ENCODE measurements at regions not wholly inside any gene's neighbourhood (a gene's known extent, or its start where the extent isn't known, plus 50 kb on each side); places are given as distances from the start of the nearest gene placed in this dataset.

DNA sequence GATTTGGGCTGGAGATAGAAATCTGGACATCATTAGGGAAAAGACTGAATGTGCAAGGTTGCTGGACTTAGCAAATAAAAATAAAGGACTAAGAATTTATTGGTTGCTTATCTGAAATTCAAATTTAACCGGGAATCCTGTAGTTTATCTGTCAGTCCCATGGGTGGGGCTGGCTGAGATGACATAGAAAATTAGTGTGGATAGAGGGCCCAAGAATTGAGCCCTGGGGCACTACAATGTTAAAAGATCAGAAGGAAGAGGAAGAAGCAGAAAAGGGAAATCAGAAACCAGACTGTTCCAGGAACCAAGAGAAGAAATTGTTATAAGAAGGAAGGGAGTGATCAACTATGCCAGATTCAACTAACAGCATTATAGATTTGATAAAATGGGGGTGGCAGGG lies 96.7 kb upstream of the CCDC196 start:
- no peak overlapping the region for H3K4me2 ChIP-seq (ENCODE audit: insufficient read depth, low read length)
- no peak overlapping the region for H3K4me3 ChIP-seq (ENCODE audit: insufficient read depth, low read length)
- no peak overlapping the region for H2AFZ ChIP-seq (ENCODE audit: low read length)
- H3K27ac ChIP-seq (ENCODE audit: low read depth, low read length), result no peak overlapping the region
- no peaks in the 10 kb centered on the region for H3K27me3 ChIP-seq (ENCODE audit: insufficient read depth, low read length)
- H3K36me3 ChIP-seq (ENCODE audit: insufficient read depth, low read length), result no peaks in the 10 kb centered on the region
- no peaks in the 10 kb centered on the region for H4K20me1 ChIP-seq (ENCODE audit: insufficient read depth, low read length)
- no peaks in the 10 kb centered on the region for H3K79me2 ChIP-seq (ENCODE audit: insufficient read depth, low read length)
- TF ChIP-seq, protein P1, sequence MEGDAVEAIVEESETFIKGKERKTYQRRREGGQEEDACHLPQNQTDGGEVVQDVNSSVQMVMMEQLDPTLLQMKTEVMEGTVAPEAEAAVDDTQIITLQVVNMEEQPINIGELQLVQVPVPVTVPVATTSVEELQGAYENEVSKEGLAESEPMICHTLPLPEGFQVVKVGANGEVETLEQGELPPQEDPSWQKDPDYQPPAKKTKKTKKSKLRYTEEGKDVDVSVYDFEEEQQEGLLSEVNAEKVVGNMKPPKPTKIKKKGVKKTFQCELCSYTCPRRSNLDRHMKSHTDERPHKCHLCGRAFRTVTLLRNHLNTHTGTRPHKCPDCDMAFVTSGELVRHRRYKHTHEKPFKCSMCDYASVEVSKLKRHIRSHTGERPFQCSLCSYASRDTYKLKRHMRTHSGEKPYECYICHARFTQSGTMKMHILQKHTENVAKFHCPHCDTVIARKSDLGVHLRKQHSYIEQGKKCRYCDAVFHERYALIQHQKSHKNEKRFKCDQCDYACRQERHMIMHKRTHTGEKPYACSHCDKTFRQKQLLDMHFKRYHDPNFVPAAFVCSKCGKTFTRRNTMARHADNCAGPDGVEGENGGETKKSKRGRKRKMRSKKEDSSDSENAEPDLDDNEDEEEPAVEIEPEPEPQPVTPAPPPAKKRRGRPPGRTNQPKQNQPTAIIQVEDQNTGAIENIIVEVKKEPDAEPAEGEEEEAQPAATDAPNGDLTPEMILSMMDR (IDR thresholded peaks at IDR 0.05; ENCODE audit: extremely low read depth, low read depth, low read length), result no peak
- no peak for DNase-seq (ENCODE audit: insufficient read length, low spot score, missing footprints)
- H3K9me3 ChIP-seq (ENCODE audit: low read depth, low read length), result no peaks in the 10 kb centered on the region
- H3K4me1 ChIP-seq (ENCODE audit: insufficient read depth, low read length), result no peaks in the 10 kb centered on the region

DNA sequence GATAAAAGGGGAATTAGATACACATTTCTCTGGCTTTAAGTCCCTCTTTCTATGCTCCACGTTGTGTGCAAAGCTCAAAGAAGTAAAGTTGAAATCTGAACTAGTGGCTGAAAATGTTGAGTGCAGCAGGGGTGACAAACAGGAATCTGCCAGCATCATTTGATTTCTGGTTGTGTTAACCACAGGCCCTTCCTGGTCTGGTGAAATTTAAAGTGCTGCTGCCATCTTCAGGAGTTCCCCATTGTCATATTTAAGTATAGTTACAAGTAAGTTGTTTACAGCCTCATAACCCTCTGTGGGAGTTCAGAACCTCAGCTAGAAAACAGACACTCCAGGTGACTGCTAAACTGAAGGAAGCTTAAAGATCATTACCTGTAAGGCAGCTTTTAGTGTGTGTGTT lies 90.9 kb upstream of the CCDC196 start:
- H3K4me2 ChIP-seq (ENCODE audit: insufficient read depth, low read length), result no peak overlapping the region
- no peaks in the 10 kb centered on the region for H3K36me3 ChIP-seq (ENCODE audit: insufficient read depth, low read length)
- no peaks in the 10 kb centered on the region for H3K79me2 ChIP-seq (ENCODE audit: insufficient read depth, low read length)
- H2AFZ ChIP-seq (ENCODE audit: low read length), result no peak overlapping the region
- no peaks in the 10 kb centered on the region for H3K4me1 ChIP-seq (ENCODE audit: insufficient read depth, low read length)
- no peaks in the 10 kb centered on the region for H3K27me3 ChIP-seq (ENCODE audit: insufficient read depth, low read length)
- H3K4me3 ChIP-seq (ENCODE audit: insufficient read depth, low read length), result no peak overlapping the region
- no peaks in the 10 kb centered on the region for H3K9me3 ChIP-seq (ENCODE audit: low read depth, low read length)
- DNase-seq (ENCODE audit: insufficient read length, low spot score, missing footprints), result no peak
- no peaks in the 10 kb centered on the region for H4K20me1 ChIP-seq (ENCODE audit: insufficient read depth, low read length)
- no peak overlapping the region for H3K27ac ChIP-seq (ENCODE audit: low read depth, low read length)
- TF ChIP-seq, protein P1 (IDR thresholded peaks at IDR 0.05; ENCODE audit: extremely low read depth, low read depth, low read length), result no peak

DNA sequence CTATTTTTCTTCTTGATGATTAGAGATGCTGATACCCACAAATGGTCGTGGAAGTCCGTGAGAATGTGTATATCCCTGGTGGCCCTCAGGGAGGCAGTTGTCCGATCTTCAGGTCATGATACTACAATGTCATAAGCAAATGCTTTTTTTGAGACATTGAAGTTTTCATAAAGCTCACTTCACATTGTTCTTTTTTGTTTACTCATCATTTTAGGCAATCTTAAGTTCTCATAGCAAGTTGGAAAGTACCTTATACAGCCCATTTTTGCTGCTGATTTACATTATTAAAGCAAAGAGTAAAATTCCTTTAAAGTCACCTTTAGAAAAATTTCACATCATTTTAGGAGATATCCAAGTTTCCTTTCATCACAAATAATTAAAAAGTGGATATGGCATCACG lies 90.0 kb upstream of the CCDC196 start:
- H3K4me2 ChIP-seq (ENCODE audit: insufficient read depth, low read length), result no peak overlapping the region
- no peak overlapping the region for H2AFZ ChIP-seq (ENCODE audit: low read length)
- H3K4me3 ChIP-seq (ENCODE audit: insufficient read depth, low read length), result no peak overlapping the region
- no peak overlapping the region for H3K27ac ChIP-seq (ENCODE audit: low read depth, low read length)
- H3K79me2 ChIP-seq (ENCODE audit: insufficient read depth, low read length), result no peaks in the 10 kb centered on the region
- DNase-seq (ENCODE audit: insufficient read length, low spot score, missing footprints), result no peak
- no peaks in the 10 kb centered on the region for H3K9me3 ChIP-seq (ENCODE audit: low read depth, low read length)
- TF ChIP-seq, protein P1 (IDR thresholded peaks at IDR 0.05; ENCODE audit: extremely low read depth, low read depth, low read length), result no peak
- H3K36me3 ChIP-seq (ENCODE audit: insufficient read depth, low read length), result no peaks in the 10 kb centered on the region
- no peaks in the 10 kb centered on the region for H3K27me3 ChIP-seq (ENCODE audit: insufficient read depth, low read length)
- H3K4me1 ChIP-seq (ENCODE audit: insufficient read depth, low read length), result no peaks in the 10 kb centered on the region
- no peaks in the 10 kb centered on the region for H4K20me1 ChIP-seq (ENCODE audit: insufficient read depth, low read length)

DNA sequence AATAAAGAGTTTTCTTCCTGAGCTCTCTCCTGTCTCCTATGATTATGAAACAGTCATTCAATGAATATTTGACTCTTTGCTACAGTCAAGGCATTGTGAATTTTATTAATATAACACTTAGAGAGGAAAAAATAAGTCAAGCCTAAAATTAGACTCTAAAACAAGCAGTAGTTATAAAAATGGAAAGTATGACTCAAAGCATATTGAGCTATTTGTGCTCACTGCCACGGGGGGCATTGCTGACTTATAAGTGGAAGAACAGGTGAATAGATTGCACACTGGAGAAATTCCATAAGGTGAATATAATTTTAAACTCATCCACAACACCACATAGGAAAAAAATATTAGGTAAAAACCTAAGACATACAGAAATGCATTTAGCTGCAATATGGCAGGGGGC lies 87.7 kb upstream of the CCDC196 start:
- no peaks in the 10 kb centered on the region for H3K4me1 ChIP-seq (ENCODE audit: insufficient read depth, low read length)

More for the DNA sequence above, 87.7 kb upstream of the CCDC196 start:
- H3K9me3 ChIP-seq (ENCODE audit: low read depth, low read length), result no peaks in the 10 kb centered on the region
- no peak overlapping the region for H3K4me2 ChIP-seq (ENCODE audit: insufficient read depth, low read length)
- H2AFZ ChIP-seq (ENCODE audit: low read length), result no peak overlapping the region
- no peaks in the 10 kb centered on the region for H3K27me3 ChIP-seq (ENCODE audit: insufficient read depth, low read length)
- no peaks in the 10 kb centered on the region for H3K36me3 ChIP-seq (ENCODE audit: insufficient read depth, low read length)
- TF ChIP-seq, protein P1 (IDR thresholded peaks at IDR 0.05; ENCODE audit: extremely low read depth, low read depth, low read length), result no peak
- no peak overlapping the region for H3K4me3 ChIP-seq (ENCODE audit: insufficient read depth, low read length)
- no peaks in the 10 kb centered on the region for H3K79me2 ChIP-seq (ENCODE audit: insufficient read depth, low read length)
- DNase-seq (ENCODE audit: insufficient read length, low spot score, missing footprints), result no peak
- H4K20me1 ChIP-seq (ENCODE audit: insufficient read depth, low read length), result no peaks in the 10 kb centered on the region
- no peak overlapping the region for H3K27ac ChIP-seq (ENCODE audit: low read depth, low read length)

Measured in osteoblast (primary cell).